HG03097 (cell line): ENCODE measurements at regions not wholly inside any gene's neighbourhood (a gene's known extent, or its start where the extent isn't known, plus 50 kb on each side); places are given as distances from the start of the nearest gene placed in this dataset.

ENCODE experiments used
- ATAC-seq: cut with Tn5 transposase; IDR thresholded peaks from one replicate; pipeline ENCODE4 v1.9.1; 2021; ENCODE audit not compliant: unreplicated experiment, low FRiP score

GRCh38 chr16:87221633-87222032 is 95.6 kb downstream of the C16orf95 start:
- no peak for ATAC-seq

GRCh38 chr16:87222335-87222734 is 94.9 kb downstream of the C16orf95 start:
- ATAC-seq, result no peak

GRCh38 chr16:87223656-87224248 is 93.4 kb downstream of the C16orf95 start:
- ATAC-seq, result no peak

- ATAC-seq, result no peak
Measured at GRCh38 chr16:87226926-87227295, 90.3 kb downstream of the C16orf95 start.

GRCh38 chr16:87227296-87227951 is 89.8 kb downstream of the C16orf95 start:
- no peak for ATAC-seq

GRCh38 chr16:87228363-87228762 is 88.8 kb downstream of the C16orf95 start:
- no peak for ATAC-seq

- ATAC-seq, result no peak
Measured at GRCh38 chr16:87229230-87230188, 87.7 kb downstream of the C16orf95 start.

GRCh38 chr16:87230571-87230970 is 86.6 kb downstream of the C16orf95 start:
- no peak for ATAC-seq

- no peak for ATAC-seq
Measured at GRCh38 chr16:87231295-87231694, 85.9 kb downstream of the C16orf95 start.

- no peak for ATAC-seq
Measured at GRCh38 chr16:87231911-87232310, 85.3 kb downstream of the C16orf95 start.

GRCh38 chr16:87233928-87234327 is 83.3 kb downstream of the C16orf95 start:
- ATAC-seq, result no peak

GRCh38 chr16:87234601-87235000 is 82.6 kb downstream of the C16orf95 start:
- no peak for ATAC-seq

GRCh38 chr16:87235810-87236515 is 81.2 kb downstream of the C16orf95 start:
- no peak for ATAC-seq

- no peak for ATAC-seq
Measured at GRCh38 chr16:87236516-87237115, 80.6 kb downstream of the C16orf95 start.

- no peak for ATAC-seq
Measured at GRCh38 chr16:87238361-87238715, 78.9 kb downstream of the C16orf95 start.

GRCh38 chr16:87239545-87239944 is 77.6 kb downstream of the C16orf95 start:
- ATAC-seq, result no peak

GRCh38 chr16:87240211-87241136 is 76.7 kb downstream of the C16orf95 start:
- no peak for ATAC-seq

GRCh38 chr16:87241137-87241771 is 75.9 kb downstream of the C16orf95 start:
- ATAC-seq, result no peak

GRCh38 chr16:87243478-87243877 is 73.7 kb downstream of the C16orf95 start:
- no peak for ATAC-seq
